Esophagus squamous epithelium (tissue), 5 donors: ENCODE measurements at regions not wholly inside any gene's neighbourhood (a gene's known extent, or its start where the extent isn't known, plus 50 kb on each side); places are given as distances from the start of the nearest gene placed in this dataset.

Experiments used
- DNase-seq: peaks from one replicate; lab custom pipeline; 2025; lab: John Stamatoyannopoulos, UW
- H3K27ac ChIP-seq, 4 donors: fragments of 200-600 bp; sonication (generic); one replicate each; pipeline ENCODE4 v1.5.1; 2016 to 2019; ENCODE audit warnings: mild to moderate bottlenecking in 1 of 4
- H3K27me3 ChIP-seq, 4 donors: fragments of 200-600 bp; sonication (generic); 1 replicate in 3 of 4; 2 replicates in 1 of 4; pipeline versions ENCODE4 v1.5.1 to v1.6.0; 2017 to 2021; ENCODE audit warnings: antibody characterized with exemption in 1 of 4
- H3K36me3 ChIP-seq, 3 donors: fragments of 200-600 bp; sonication (generic); one replicate each; pipeline ENCODE4 v1.5.1; 2016 to 2019
- H3K4me1 ChIP-seq, 3 donors: fragments of 200-600 bp; sonication (generic); one replicate each; pipeline ENCODE4 v1.5.1; 2017 to 2019
- H3K4me3 ChIP-seq, 4 donors: fragments of 200-600 bp; sonication (generic); 1 replicate in 3 of 4; 2 replicates in 1 of 4; pipeline ENCODE4 v1.5.1; 2016 to 2019; ENCODE audit warnings: mild to moderate bottlenecking in 2 of 4, moderate library complexity in 1 of 4
- H3K9me3 ChIP-seq, 3 donors: fragments of 200-600 bp; sonication (generic); one replicate each; pipeline ENCODE4 v1.5.1; 2016 to 2019
- POLR2A ChIP-seq, 4 donors: fragments of 450-650 bp; IDR thresholded peaks; one replicate each; pipeline ENCODE4 v1.6.1; 2017; ENCODE audit warnings: antibody characterized with exemption in 4 of 4, mild to moderate bottlenecking in 4 of 4, moderate library complexity in 3 of 4
- WGBS, 2 donors: methylation state at CpG; one replicate each; pipeline ENCODE4 v1.1.5; 2018; 5-methylcytosine and 5-hydroxymethylcytosine counted together
- intact Hi-C: fragments of 100-400 bp; cut with DNase I; formaldehyde crosslinking; loops from one replicate; pipeline ENCODE4 v1.15.0; 2022
- TF ChIP-seq, protein P1 (sequence below), 6 experiments: fragments of 450-650 bp in 4 of 6; fragments of 200-600 bp in 2 of 6; sonication (generic) in 2 of 6; IDR thresholded peaks; one replicate each; pipeline ENCODE4 v1.5.1; 2016 to 2019; ENCODE audit warnings: antibody characterized with exemption in 6 of 6, mild to moderate bottlenecking in 4 of 6, moderate library complexity in 4 of 6
- donor health status: DM: yes; HTN: yes; CAD: no.

DNA sequence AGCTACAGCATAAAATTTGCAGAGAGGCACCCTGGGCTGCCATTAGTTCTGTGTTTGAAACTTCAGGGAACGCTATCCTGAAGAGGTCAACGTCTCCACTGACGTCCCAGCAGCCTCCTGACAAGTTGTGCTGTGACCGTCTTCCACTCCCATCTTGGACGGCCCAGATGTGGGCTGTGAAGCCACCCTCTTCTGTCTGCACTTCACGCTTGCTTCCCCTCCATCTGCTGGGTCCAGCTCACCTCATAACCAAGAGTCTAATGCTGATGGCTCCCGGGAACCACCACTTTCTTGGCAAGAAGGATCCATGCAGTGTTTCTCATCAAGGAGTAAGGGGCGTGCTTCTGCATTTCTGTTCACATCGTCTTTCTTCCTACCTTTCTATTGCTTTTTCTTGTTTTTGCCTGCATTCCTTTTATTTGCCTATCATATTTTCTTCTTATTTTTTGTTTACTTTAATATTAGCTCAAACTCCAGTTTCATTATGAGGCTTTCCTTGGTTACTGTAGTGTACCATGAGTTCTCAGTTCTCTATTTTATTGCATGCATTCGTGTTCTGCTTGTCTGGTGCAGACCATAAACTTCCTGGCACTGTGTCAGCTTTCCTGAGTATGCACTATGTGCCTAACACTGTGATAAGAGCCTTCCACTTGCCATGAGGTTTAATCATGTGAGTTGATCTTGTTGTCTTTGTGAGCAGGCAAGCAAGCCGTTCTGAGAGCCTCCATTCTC, 631.8 kb upstream of the RAB6C start:
- Histone ChIP-seq H3K36me3 (no peaks in the 10 kb centered on the region), H3K4me3 (no peak overlapping the region), H3K4me1 (no peaks in the 10 kb centered on the region), H3K27me3 (no peaks in the 10 kb centered on the region), H3K9me3 (no peaks in the 10 kb centered on the region), H3K27ac (no peak overlapping the region)
- no peak for DNase-seq
- no peak for TF ChIP-seq POLR2A (IDR thresholded peaks at IDR 0.05)
- TF ChIP-seq, protein P1, sequence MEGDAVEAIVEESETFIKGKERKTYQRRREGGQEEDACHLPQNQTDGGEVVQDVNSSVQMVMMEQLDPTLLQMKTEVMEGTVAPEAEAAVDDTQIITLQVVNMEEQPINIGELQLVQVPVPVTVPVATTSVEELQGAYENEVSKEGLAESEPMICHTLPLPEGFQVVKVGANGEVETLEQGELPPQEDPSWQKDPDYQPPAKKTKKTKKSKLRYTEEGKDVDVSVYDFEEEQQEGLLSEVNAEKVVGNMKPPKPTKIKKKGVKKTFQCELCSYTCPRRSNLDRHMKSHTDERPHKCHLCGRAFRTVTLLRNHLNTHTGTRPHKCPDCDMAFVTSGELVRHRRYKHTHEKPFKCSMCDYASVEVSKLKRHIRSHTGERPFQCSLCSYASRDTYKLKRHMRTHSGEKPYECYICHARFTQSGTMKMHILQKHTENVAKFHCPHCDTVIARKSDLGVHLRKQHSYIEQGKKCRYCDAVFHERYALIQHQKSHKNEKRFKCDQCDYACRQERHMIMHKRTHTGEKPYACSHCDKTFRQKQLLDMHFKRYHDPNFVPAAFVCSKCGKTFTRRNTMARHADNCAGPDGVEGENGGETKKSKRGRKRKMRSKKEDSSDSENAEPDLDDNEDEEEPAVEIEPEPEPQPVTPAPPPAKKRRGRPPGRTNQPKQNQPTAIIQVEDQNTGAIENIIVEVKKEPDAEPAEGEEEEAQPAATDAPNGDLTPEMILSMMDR (IDR thresholded peaks at IDR 0.05) = no peak
- intact Hi-C loops = loop anchor here (5.0 kb wide), 1 partner anchor 240 kb away; no protein-coding TSS in a partner anchor
- 74 to 80% methylated on average over 11 of the region's 11 CpGs for WGBS, 2 donors

DNA sequence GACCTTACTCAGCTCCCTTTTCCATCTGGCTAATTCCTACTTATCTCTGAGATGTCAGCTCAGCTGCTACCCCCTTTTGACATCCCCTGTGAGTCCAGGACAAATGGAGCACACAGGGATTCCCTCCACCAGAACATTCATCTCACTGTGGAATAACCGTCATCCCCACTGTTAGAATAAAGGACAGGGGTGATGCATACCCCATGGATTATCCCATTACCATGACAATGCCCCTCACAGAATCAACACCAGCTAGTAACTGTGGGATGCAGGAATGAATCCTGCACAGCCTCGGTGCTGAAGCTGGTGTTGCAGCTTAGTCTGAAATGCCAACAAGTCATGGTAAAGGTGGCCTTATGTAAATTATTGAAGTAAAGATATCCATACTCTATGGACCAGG, 624.8 kb upstream of the RAB6C start:
- no peak for TF ChIP-seq POLR2A (IDR thresholded peaks at IDR 0.05)
- TF ChIP-seq, protein P1 (IDR thresholded peaks at IDR 0.05) = no peak
- no peak overlapping the region for H3K27ac ChIP-seq
- H3K27me3 ChIP-seq = no peaks in the 10 kb centered on the region
- intact Hi-C loops = no loop called here
- no peak overlapping the region for H3K4me3 ChIP-seq
- H3K36me3 ChIP-seq = no peaks in the 10 kb centered on the region
- H3K9me3 ChIP-seq = no peaks in the 10 kb centered on the region
- DNase-seq = no peak
- 75 to 77% methylated on average over 2 of the region's 2 CpGs for WGBS, 2 donors
- no peaks in the 10 kb centered on the region for H3K4me1 ChIP-seq

DNA sequence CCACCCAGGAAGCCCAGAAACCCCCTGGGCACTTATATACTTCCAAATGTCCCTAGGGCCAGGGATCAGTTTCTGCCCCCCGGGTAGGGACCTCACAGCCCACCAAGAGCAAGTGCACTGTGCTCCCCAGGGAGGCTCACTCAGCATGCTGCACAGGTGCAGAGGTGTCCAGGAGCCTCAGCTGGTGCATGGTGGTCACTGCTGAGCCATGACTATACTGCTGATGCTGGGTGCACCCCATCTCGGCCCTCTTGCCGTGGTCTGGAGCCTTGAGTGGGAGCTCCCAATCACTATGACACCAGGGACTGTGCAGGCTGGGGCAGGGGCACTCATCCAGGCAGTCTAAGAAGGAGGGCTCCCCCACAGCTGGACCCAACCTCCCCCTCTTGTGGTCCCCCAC, 617.8 kb upstream of the RAB6C start:
- TF ChIP-seq, protein P1 (IDR thresholded peaks at IDR 0.05) = no peak
- TF ChIP-seq POLR2A (IDR thresholded peaks at IDR 0.05) = no peak
- no peak overlapping the region for H3K4me3 ChIP-seq
- no peaks in the 10 kb centered on the region for H3K27me3 ChIP-seq
- no peak for DNase-seq
- no peaks in the 10 kb centered on the region for H3K36me3 ChIP-seq
- H3K27ac ChIP-seq = no peak overlapping the region
- intact Hi-C loops = no loop called here
- no peaks in the 10 kb centered on the region for H3K4me1 ChIP-seq
- no peaks in the 10 kb centered on the region for H3K9me3 ChIP-seq
- 67% methylated on average over 1 of the region's 3 CpGs; no CpG with 5 or more reads in 1 of the 2 donors for WGBS, 2 donors

DNA sequence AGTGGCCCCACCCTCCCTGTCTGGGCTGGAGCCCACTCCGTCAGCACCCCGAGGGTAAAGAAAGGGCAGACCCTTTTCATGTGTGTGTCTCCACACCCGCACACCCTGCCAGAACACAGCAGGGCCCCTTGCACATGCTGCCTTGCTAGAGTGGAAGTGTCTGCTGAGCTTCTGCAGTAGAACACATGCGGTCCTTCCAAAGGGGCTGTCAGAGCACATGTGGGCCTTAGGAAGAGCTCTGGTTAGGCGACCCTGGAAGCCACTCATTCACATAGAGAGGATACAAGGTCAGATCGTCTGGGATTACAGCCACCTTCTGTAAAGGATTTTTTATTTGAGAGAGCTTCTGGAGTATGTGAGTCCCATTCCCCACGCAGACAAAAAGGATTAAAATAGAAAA, 613.2 kb upstream of the RAB6C start:
- TF ChIP-seq, protein P1 (IDR thresholded peaks at IDR 0.05) = no peak
- TF ChIP-seq POLR2A (IDR thresholded peaks at IDR 0.05) = no peak
- H3K36me3 ChIP-seq = no peaks in the 10 kb centered on the region
- intact Hi-C loops = no loop called here
- no peak overlapping the region for H3K27ac ChIP-seq
- DNase-seq = no peak
- no peaks in the 10 kb centered on the region for H3K9me3 ChIP-seq
- H3K4me1 ChIP-seq = no peaks in the 10 kb centered on the region
- no peaks in the 10 kb centered on the region for H3K27me3 ChIP-seq
- no peak overlapping the region for H3K4me3 ChIP-seq
- 57 to 81% methylated on average over 6 to 7 of the region's 7 CpGs for WGBS, 2 donors

DNA sequence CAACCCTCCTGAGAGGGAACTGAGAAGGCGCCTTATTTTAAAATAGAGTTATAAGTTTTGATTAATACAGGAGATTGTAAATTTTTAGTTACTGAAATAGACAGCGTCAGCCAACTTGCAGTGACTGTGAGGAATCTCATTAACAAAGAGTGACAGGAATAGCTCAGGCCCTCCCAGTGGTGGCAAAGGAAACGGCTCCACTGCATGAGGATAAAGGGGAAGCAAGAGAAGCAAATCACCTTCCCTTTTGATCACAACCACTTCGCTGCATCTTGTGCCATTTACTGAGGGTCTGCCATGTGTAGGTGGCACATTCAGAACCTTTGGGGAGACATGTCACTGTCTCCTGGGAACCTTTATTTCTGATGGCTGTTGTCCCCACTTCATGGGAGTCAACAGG, 612.4 kb upstream of the RAB6C start:
- Histone ChIP-seq H3K9me3 (no peaks in the 10 kb centered on the region), H3K27ac (no peak overlapping the region), H3K4me3 (no peak overlapping the region), H3K4me1 (peaks cover 0 to 6% (median 0%) of the 10 kb centered on the region in 3 donors), H3K36me3 (no peaks in the 10 kb centered on the region), H3K27me3 (no peaks in the 10 kb centered on the region)
- intact Hi-C loops = no loop called here
- TF ChIP-seq, protein P1 (IDR thresholded peaks at IDR 0.05) = no peak
- no peak for TF ChIP-seq POLR2A (IDR thresholded peaks at IDR 0.05)
- DNase-seq = no peak
- 79 to 83% methylated on average over 2 to 4 of the region's 4 CpGs for WGBS, 2 donors
